Adipocyte (in vitro differentiated cells): ENCODE measurements at regions not wholly inside any gene's neighbourhood (a gene's known extent, or its start where the extent isn't known, plus 50 kb on each side); places are given as distances from the start of the nearest gene placed in this dataset.

Experiments used
- DNase-seq: peaks from one replicate; pipeline ENCODE4 v3.0.0-alpha.2; 2015; ENCODE audit warnings: low read depth
- H3K27me3 ChIP-seq: replicated peaks from 2 replicates; pipeline ENCODE4 v1.7.0; 2013; ENCODE audit warnings: mild to moderate bottlenecking, low read length, moderate library complexity; ENCODE audit not compliant: control insufficient read depth, insufficient read depth
- H3K36me3 ChIP-seq: 2 replicates; pipeline ENCODE4 v1.7.0; 2013; ENCODE audit warnings: low read length, mild to moderate bottlenecking, moderate library complexity; ENCODE audit not compliant: control insufficient read depth, insufficient read depth, severe bottlenecking
- H3K4me1 ChIP-seq: 2 replicates; pipeline ENCODE4 v1.7.0; 2013; ENCODE audit warnings: mild to moderate bottlenecking, low read length, moderate library complexity; ENCODE audit not compliant: control insufficient read depth, insufficient read depth
- H3K4me3 ChIP-seq: 2 replicates; pipeline ENCODE4 v1.7.0; 2013; ENCODE audit warnings: mild to moderate bottlenecking, low read length, moderate library complexity
- H3K9ac ChIP-seq: 2 replicates; pipeline ENCODE4 v1.7.0; 2013; ENCODE audit warnings: mild to moderate bottlenecking, low read length, moderate library complexity
- H3K9me3 ChIP-seq: 2 replicates; pipeline ENCODE4 v1.7.0; 2013; ENCODE audit warnings: mild to moderate bottlenecking, low read length, moderate library complexity; ENCODE audit not compliant: control insufficient read depth

DNA sequence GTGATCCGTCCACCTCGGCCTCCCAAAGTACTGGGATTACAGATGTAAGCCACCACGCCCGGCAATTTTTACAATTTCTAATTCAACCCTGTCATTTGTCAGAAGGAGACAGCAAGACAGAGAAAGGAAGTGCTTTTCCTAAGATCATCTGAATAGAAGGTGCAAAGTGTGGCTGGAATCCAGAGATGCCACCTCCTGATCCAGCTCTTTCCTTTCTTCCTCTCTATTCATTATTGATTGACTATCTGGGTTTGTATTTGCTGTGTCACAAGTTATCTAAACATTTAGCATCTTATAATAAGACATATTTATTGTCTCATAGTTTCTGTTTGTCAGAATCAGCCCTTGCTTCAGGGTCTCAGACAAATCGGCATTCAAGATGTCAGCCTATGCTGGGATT lies 217.7 kb downstream of the BCAS1 start:
- no peak overlapping the region for H3K9ac ChIP-seq
- DNase-seq, result no peak
- no peak overlapping the region for H3K4me3 ChIP-seq
- no peaks in the 10 kb centered on the region for H3K9me3 ChIP-seq
- H3K36me3 ChIP-seq, result no peaks in the 10 kb centered on the region
- H3K4me1 ChIP-seq, result no peaks in the 10 kb centered on the region
- H3K27me3 ChIP-seq, result no peaks in the 10 kb centered on the region

DNA sequence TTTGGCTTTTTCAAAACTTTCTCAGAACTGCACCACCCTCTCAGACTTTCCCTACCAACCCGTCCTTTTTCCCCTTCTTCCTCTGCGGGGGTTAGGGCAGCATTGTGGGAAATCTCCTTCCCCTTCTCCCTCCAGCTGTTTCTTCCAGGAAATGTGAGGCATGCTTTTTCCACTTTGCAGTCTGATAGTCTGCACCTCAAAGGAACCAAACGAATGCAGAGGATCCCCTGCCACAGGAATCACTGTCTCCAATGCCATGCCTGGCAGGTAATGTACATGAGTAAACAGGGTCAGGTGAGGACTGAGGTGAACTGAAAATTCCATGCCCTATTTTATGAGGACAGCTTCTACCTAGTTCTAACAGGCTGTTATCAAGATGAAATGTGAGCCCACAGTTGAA lies 218.4 kb downstream of the BCAS1 start:
- Histone ChIP-seq H3K9me3 (no peaks in the 10 kb centered on the region), H3K9ac (no peak overlapping the region), H3K27me3 (no peaks in the 10 kb centered on the region), H3K4me1 (no peaks in the 10 kb centered on the region), H3K36me3 (no peaks in the 10 kb centered on the region), H3K4me3 (no peak overlapping the region)
- no peak for DNase-seq

DNA sequence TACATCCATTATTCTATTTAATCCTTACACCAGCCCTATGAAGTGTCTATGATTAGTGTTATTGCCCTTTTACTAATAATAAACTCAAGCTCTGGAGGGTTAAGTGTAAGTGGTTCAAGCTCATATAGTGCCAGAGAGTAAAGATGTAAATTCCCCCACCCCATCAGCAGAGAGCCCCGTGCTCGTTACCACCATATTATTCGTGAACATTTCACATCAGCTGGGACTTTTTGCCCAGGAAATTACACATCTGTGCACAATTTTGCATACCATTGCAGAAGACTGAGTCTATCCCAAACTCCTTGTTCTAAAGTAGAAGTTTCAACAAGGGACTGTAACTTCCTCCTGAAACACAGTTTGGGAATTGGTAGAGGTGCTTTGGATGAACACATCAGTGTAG lies 220.1 kb downstream of the BCAS1 start:
- no peak for DNase-seq
- Histone ChIP-seq H3K4me1 (no peaks in the 10 kb centered on the region), H3K27me3 (no peaks in the 10 kb centered on the region), H3K9me3 (no peaks in the 10 kb centered on the region), H3K36me3 (no peaks in the 10 kb centered on the region), H3K9ac (no peak overlapping the region), H3K4me3 (no peak overlapping the region)

DNA sequence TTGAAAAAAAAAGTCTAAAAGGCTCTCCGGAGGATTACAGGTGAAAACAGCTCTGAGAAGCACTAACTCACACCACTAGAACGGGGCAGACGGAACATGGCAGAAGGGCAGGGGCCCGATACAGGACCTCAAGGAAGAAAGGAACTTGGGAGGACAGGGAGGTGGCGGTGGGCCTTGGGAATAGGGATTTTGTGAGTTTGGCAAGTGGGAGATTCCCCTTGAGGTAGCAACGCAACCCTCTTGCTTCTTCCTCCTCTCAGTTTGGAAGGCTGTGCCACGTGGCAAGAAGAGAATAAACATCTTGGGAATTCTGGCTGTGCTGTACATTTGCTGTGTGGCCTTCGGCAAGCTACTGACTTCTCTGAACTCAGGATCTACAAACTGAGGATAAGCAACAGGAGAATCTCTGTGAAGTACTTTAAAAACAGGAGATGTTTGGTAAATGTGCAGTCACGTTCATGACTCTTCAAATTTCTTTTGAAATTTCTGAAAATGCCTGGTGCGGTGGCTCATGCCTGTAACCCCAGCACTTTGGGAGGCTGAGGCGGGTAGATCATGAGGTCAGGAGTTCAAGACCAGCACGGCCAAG lies 220.8 kb downstream of the BCAS1 start:
- DNase-seq, result no peak
- Histone ChIP-seq H3K4me1 (no peaks in the 10 kb centered on the region), H3K9me3 (no peaks in the 10 kb centered on the region), H3K27me3 (no peaks in the 10 kb centered on the region), H3K36me3 (no peaks in the 10 kb centered on the region), H3K4me3 (no peak overlapping the region), H3K9ac (no peak overlapping the region)

DNA sequence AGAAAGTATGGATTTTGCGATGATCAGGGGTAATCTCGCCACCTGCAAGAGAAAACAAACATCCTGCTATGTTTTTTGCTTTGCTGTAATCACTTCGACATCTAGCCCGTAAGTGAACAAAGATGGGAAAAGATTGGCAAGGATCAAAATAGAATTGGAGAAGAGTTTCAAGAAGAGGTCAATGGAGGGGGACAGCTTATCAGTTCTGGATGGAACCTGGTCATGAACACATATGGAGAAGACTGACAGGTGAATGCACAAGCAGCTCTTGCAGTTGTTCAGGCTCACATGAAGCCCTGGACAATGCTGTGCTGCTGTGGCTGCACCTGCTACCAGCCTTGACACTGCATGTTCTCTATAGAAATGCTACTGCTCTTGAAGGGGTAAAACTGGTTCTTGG lies 222.1 kb downstream of the BCAS1 start:
- Histone ChIP-seq H3K4me3 (no peak overlapping the region), H3K4me1 (no peaks in the 10 kb centered on the region), H3K9me3 (no peaks in the 10 kb centered on the region), H3K36me3 (no peaks in the 10 kb centered on the region), H3K9ac (no peak overlapping the region), H3K27me3 (no peaks in the 10 kb centered on the region)
- no peak for DNase-seq

- H3K9ac ChIP-seq, result no peak overlapping the region
- H3K36me3 ChIP-seq, result no peaks in the 10 kb centered on the region
- H3K4me1 ChIP-seq, result peaks cover 2% of the 10 kb centered on the region
- no peak for DNase-seq
- no peaks in the 10 kb centered on the region for H3K27me3 ChIP-seq
- H3K4me3 ChIP-seq, result no peak overlapping the region
- H3K9me3 ChIP-seq, result no peaks in the 10 kb centered on the region
Measured at GRCh38 chr20:53847837-53848170, 222.6 kb downstream of the BCAS1 start.

DNA sequence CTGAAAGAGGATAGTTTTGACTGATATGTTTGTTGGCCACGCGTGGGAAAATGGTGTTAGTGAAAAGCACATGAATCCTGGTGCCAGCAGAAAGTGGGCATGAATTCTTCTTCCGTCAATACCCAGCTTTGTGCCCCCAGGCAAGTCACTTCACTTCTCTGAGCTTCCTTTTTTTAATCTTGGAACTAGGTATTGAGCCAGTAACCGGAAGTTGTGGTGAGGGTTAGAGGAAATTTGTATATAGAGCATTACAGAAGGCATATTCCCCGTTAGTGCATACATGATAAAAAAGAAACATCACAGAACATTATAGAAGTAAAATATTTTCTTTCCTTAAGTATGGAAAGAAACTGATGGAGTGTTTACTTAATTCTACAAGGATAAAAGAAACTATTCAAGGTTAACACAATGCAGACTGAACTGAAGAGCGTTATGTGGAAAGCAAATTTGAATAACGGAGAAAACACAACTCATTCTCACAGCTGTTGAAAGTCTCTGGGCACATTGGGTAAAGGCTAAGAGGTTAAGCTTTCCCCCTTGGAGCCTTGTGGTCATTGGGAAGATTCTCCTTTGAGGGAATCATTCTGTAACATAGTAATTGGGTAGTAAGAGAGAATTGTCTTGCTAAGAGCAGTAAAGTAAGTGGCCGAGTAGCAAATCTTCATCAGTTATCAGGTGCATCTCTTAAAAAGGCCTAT lies 223.1 kb downstream of the BCAS1 start:
- no peak overlapping the region for H3K9ac ChIP-seq
- H3K4me1 ChIP-seq, result peaks cover 5% of the 10 kb centered on the region
- no peak overlapping the region for H3K4me3 ChIP-seq
- H3K27me3 ChIP-seq, result no peaks in the 10 kb centered on the region
- H3K9me3 ChIP-seq, result no peaks in the 10 kb centered on the region
- H3K36me3 ChIP-seq, result no peaks in the 10 kb centered on the region
- DNase-seq, result no peak

GRCh38 chr20:53846640-53847039 lies 223.8 kb downstream of the BCAS1 start:
- H3K36me3 ChIP-seq, result no peaks in the 10 kb centered on the region
- no peaks in the 10 kb centered on the region for H3K9me3 ChIP-seq
- DNase-seq, result no peak
- H3K27me3 ChIP-seq, result no peaks in the 10 kb centered on the region
- no peak overlapping the region for H3K9ac ChIP-seq
- no peak overlapping the region for H3K4me3 ChIP-seq
- H3K4me1 ChIP-seq, result peaks cover 5% of the 10 kb centered on the region

DNA sequence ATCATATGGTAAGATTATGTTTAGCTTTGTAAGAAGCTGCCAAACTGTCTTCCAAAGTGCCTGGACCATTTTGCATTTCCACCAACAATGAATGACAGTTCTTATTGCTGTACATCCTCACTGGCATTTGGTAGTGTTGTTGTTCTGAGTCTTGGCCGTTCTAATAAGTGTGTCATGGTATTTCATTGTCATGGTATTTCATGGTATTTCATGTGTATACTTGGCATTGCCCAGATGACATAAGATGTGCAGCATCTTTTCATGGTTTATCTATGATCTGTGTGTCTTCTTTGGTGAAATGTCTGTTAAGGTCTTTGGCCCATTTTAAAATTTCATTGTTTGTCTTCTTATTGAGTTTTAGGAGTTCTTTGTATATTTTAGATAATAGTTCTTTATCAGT lies 224.4 kb downstream of the BCAS1 start:
- DNase-seq, result no peak
- H3K4me1 ChIP-seq, result peaks cover 5% of the 10 kb centered on the region
- H3K36me3 ChIP-seq, result no peaks in the 10 kb centered on the region
- H3K9ac ChIP-seq, result no peak overlapping the region
- H3K9me3 ChIP-seq, result no peaks in the 10 kb centered on the region
- H3K4me3 ChIP-seq, result no peak overlapping the region
- H3K27me3 ChIP-seq, result no peaks in the 10 kb centered on the region

- Histone ChIP-seq H3K9ac (no peak overlapping the region), H3K27me3 (no peaks in the 10 kb centered on the region), H3K36me3 (no peaks in the 10 kb centered on the region), H3K4me1 (peaks cover 5% of the 10 kb centered on the region), H3K4me3 (no peak overlapping the region), H3K9me3 (no peaks in the 10 kb centered on the region)
- DNase-seq, result no peak
Measured at GRCh38 chr20:53844259-53844658, 226.1 kb downstream of the BCAS1 start.

DNA sequence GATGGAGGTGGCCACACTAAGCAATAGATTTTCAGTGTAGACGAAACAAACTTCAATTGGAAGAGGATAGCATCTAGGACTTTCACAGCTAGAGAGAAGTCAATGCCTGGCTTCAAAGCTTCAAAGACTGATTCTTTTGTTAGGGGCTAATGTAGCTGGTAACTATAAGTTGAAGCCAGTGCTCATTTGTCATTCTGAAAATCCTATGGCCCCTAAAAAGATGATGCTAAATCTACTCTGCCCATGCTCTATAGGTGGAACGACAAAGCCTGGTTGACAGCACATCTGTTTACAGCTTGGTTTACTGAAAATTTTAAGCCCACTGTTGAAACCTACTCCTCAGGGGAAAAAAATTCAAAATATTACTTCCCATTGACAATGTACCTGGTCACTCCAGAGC lies 226.7 kb downstream of the BCAS1 start:
- Histone ChIP-seq H3K4me1 (peaks cover 5% of the 10 kb centered on the region), H3K9me3 (no peaks in the 10 kb centered on the region), H3K36me3 (no peaks in the 10 kb centered on the region), H3K27me3 (no peaks in the 10 kb centered on the region), H3K9ac (no peak overlapping the region), H3K4me3 (no peak overlapping the region)
- DNase-seq, result no peak
